Kidney (tissue), 13 donors: ENCODE measurements at regions not wholly inside any gene's neighbourhood (a gene's known extent, or its start where the extent isn't known, plus 50 kb on each side); places are given as distances from the start of the nearest gene placed in this dataset.

ENCODE experiments used
- DNase-seq, 5 donors: peaks; one replicate each; pipeline ENCODE4 v3.0.0-alpha.2; 2013 to 2020
- FAIRE-seq: peaks from 2 replicates; lab custom pipeline; 2012; peaks lifted over from hg19 to GRCh38; lab: Jason Lieb, UNC
- H3K27ac ChIP-seq, 2 donors: one replicate each; pipeline ENCODE4 v1.7.0; 2013; ENCODE audit warnings: low read depth in 2 of 2, low read length in 2 of 2, inconsistent platforms in 1 of 2
- H3K27me3 ChIP-seq: one replicate; pipeline ENCODE4 v1.7.1; 2013; ENCODE audit warnings: low read length, inconsistent platforms; ENCODE audit not compliant: control insufficient read depth, insufficient read depth
- H3K36me3 ChIP-seq, 3 donors: one replicate each; pipeline versions ENCODE4 v1.7.0 to v1.7.1; 2013; ENCODE audit warnings: low read length in 3 of 3, control low read depth in 1 of 3, inconsistent platforms in 1 of 3; ENCODE audit not compliant: insufficient read depth in 3 of 3, control insufficient read depth in 2 of 3
- H3K4me1 ChIP-seq, 3 donors: one replicate each; pipeline versions ENCODE4 v1.7.0 to v1.7.1; 2013; ENCODE audit warnings: low read length in 3 of 3, inconsistent platforms in 1 of 3, low read depth in 1 of 3; ENCODE audit not compliant: control insufficient read depth in 2 of 3, insufficient read depth in 2 of 3
- H3K4me3 ChIP-seq, 3 donors: one replicate each; pipeline versions ENCODE4 v1.7.0 to v1.8.1; 2013; ENCODE audit warnings: low read length in 3 of 3, control low read depth in 1 of 3, inconsistent platforms in 1 of 3
- H3K9ac ChIP-seq, 3 donors: one replicate each; pipeline versions ENCODE4 v1.7.0 to v1.7.1; 2013; ENCODE audit warnings: low read length in 3 of 3, control low read depth in 1 of 3, inconsistent platforms in 1 of 3
- H3K9me3 ChIP-seq, 3 donors: one replicate each; pipeline versions ENCODE4 v1.7.0 to v1.7.1; 2013; ENCODE audit warnings: low read length in 3 of 3, control low read depth in 1 of 3, inconsistent platforms in 1 of 3; ENCODE audit not compliant: control insufficient read depth in 2 of 3, insufficient read depth in 1 of 3
- intact Hi-C: fragments of 100-400 bp; cut with DNase I; formaldehyde crosslinking; loops from one replicate; pipeline ENCODE4 v1.11.1; 2022
- TF ChIP-seq, protein P1 (sequence below): IDR thresholded peaks from 3 replicates; pipeline ENCODE4 v1.5.1; 2012; ENCODE audit warnings: mild to moderate bottlenecking, moderate library complexity, borderline replicate concordance; ENCODE audit not compliant: insufficient read depth; ENCODE audit errors: extremely low read depth
- donor health status: control.
- donor health status: control.
- donor health status: control.
- donor health status: control.
- donor health status: control.
- donor health status: DM: yes; HTN: yes; CAD: no.
- donor health status: Normal renal cell carcinoma (clear cell type).

DNA sequence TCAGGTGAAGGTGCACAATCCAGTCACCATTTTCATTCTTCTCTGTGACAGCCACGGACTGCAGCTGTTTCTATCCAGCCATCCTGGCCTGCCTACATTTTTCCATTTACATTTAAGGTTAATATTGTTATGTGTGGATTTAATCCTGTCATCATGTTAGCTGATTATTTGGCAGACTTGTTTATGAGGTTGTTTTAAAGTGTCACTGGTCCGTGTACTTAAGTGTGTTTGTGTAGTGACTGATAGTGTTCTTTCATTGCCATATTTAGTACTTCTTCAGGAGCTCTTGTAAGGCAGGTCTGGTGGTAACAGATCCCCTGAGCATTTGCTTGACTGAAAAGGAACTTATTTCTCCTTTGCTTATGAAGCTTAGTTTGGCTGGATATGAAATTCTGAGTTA lies 364.2 kb downstream of the JRKL start:
- TF ChIP-seq, protein P1, sequence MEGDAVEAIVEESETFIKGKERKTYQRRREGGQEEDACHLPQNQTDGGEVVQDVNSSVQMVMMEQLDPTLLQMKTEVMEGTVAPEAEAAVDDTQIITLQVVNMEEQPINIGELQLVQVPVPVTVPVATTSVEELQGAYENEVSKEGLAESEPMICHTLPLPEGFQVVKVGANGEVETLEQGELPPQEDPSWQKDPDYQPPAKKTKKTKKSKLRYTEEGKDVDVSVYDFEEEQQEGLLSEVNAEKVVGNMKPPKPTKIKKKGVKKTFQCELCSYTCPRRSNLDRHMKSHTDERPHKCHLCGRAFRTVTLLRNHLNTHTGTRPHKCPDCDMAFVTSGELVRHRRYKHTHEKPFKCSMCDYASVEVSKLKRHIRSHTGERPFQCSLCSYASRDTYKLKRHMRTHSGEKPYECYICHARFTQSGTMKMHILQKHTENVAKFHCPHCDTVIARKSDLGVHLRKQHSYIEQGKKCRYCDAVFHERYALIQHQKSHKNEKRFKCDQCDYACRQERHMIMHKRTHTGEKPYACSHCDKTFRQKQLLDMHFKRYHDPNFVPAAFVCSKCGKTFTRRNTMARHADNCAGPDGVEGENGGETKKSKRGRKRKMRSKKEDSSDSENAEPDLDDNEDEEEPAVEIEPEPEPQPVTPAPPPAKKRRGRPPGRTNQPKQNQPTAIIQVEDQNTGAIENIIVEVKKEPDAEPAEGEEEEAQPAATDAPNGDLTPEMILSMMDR, result no peak
- FAIRE-seq, result no peak
- H3K4me3 ChIP-seq, result no peak overlapping the region

GRCh38 chr11:96755209-96755608 lies 365.4 kb downstream of the JRKL start:
- no peak for DNase-seq
- intact Hi-C loops, result no loop called here

More for the DNA sequence above, 364.2 kb downstream of the JRKL start:
- H3K9ac ChIP-seq, result no peak overlapping the region
- no peaks in the 10 kb centered on the region for H3K36me3 ChIP-seq
- DNase-seq, result no peak
- H3K27me3 ChIP-seq, result no peaks in the 10 kb centered on the region
- no peaks in the 10 kb centered on the region for H3K9me3 ChIP-seq
- H3K4me1 ChIP-seq, result no peaks in the 10 kb centered on the region
- intact Hi-C loops, result no loop called here
- no peak overlapping the region for H3K27ac ChIP-seq

DNA sequence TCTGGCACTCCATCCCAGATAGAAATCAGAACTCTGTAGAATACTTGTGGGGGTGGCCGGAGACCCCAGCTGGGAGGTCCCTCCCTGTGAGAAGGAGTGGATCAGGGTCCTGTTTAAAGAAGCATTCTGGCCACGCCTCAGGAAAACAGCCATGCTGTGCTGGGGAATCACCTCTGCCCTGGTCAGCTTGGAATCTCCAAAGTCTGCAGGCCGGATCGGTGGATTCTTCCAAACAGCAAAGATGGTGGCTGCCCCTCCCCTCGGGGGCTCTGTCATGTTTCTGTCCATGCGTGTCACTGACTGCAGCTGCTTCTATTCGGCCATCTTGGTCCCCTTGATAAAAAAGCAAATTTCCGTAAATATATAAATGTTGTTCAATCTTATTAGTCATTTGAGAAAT lies 365.9 kb downstream of the JRKL start:
- no peaks in the 10 kb centered on the region for H3K36me3 ChIP-seq
- H3K4me1 ChIP-seq, result no peaks in the 10 kb centered on the region
- DNase-seq (peak in 1 of 5 donors; percentile 45), FAIRE-seq (no peak)
- intact Hi-C loops, result no loop called here
- no peak overlapping the region for H3K4me3 ChIP-seq
- H3K9me3 ChIP-seq, result no peaks in the 10 kb centered on the region
- TF ChIP-seq, protein P1, result no peak
- no peaks in the 10 kb centered on the region for H3K27me3 ChIP-seq
- H3K9ac ChIP-seq, result no peak overlapping the region
- no peak overlapping the region for H3K27ac ChIP-seq

More at GRCh38 chr11:96755209-96755608, 365.4 kb downstream of the JRKL start:
- Histone ChIP-seq H3K9ac (no peak overlapping the region), H3K4me3 (no peak overlapping the region), H3K27ac (no peak overlapping the region), H3K4me1 (no peaks in the 10 kb centered on the region), H3K9me3 (no peaks in the 10 kb centered on the region), H3K27me3 (no peaks in the 10 kb centered on the region), H3K36me3 (no peaks in the 10 kb centered on the region)
- TF ChIP-seq, protein P1, result no peak
- FAIRE-seq, result no peak

- H3K36me3 ChIP-seq, result no peaks in the 10 kb centered on the region
- no peaks in the 10 kb centered on the region for H3K27me3 ChIP-seq
- DNase-seq (no peak), FAIRE-seq (no peak)
- H3K4me1 ChIP-seq, result no peaks in the 10 kb centered on the region
- no peaks in the 10 kb centered on the region for H3K9me3 ChIP-seq
- TF ChIP-seq, protein P1, result no peak
- H3K4me3 ChIP-seq, result no peak overlapping the region
- no peak overlapping the region for H3K9ac ChIP-seq
- no peak overlapping the region for H3K27ac ChIP-seq
- intact Hi-C loops, result no loop called here
These were observed 369.1 kb downstream of the JRKL start for GRCh38 chr11:96758957-96759356.
